ENCODE measurements at regions not wholly inside any gene's neighbourhood (a gene's known extent, or its start where the extent isn't known, plus 50 kb on each side); places are given as distances from the start of the nearest gene placed in this dataset.

DNA sequence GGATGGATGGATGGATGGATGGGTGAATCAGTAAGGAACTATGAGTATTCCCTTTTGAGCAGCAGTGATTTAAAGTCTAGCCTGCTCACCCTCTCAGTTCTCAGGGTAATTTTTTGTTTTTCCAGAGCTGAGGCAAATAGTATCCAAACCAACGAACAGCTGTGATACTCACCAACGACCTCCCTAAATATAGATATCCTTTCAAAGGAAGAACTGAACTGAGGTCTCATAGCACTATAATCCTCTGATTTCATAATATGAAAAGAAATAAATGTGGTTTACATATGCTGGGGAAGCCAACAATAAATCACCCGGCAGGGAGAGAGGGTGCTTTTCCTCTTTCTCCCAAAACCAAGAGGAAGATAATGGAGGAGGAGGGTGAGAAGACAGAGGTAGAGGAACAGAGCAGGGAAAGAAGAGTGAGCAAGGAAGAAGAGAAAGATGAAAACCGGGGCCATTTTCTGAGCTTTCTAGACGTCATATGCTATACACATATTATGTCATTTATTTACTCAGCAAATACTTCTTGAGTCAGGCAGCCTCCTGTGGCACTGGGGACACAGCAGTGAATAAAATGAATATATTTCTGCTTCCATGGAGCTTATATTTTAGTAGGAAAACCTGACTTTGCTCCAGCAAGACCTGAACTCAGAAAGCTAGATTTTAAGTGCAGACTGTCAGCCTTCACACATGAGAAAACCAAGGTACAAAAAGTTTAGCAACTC lies 710.7 kb upstream of the TBX3 start:
- TF ChIP-seq GATA2 (IDR thresholded peaks at IDR 0.05; ENCODE audit: low read depth, low read length) (no peak), GATA3 (IDR thresholded peaks at IDR 0.05; ENCODE audit: low read depth, low read length) (no peak)

- TF ChIP-seq GATA2 (IDR thresholded peaks at IDR 0.05; ENCODE audit: low read depth, low read length): no peak
- no peak for TF ChIP-seq GATA3 (IDR thresholded peaks at IDR 0.05; ENCODE audit: low read depth, low read length)
These were observed 704.2 kb upstream of the TBX3 start for GRCh38 chr12:115388139-115388538.

- TF ChIP-seq GATA2 (IDR thresholded peaks at IDR 0.05; ENCODE audit: low read depth, low read length) (no peak), GATA3 (IDR thresholded peaks at IDR 0.05; ENCODE audit: low read depth, low read length) (no peak)
These were observed 703.5 kb upstream of the TBX3 start for GRCh38 chr12:115387467-115387901.

DNA sequence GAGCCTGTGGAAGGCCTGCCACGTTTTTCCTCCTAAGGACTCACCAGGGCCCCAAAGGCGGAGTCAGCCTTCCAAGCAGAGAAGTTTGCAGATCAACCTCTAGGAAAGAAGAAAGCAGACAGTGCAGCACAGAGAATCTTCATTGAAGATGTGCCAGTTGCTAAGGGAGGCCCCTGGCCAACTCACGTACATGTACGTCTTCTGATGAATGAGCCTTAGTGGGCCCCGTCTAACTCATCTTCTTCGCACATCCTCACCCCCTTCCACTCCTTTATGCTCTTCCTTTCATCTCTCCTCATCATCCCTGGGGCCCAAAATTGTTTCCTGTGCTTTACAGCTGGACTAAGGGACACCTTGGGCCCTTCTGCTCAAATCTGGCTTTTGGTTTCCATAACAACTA lies 703.0 kb upstream of the TBX3 start:
- no peak for TF ChIP-seq GATA3 (IDR thresholded peaks at IDR 0.05; ENCODE audit: low read depth, low read length)
- TF ChIP-seq GATA2 (IDR thresholded peaks at IDR 0.05; ENCODE audit: low read depth, low read length): no peak

DNA sequence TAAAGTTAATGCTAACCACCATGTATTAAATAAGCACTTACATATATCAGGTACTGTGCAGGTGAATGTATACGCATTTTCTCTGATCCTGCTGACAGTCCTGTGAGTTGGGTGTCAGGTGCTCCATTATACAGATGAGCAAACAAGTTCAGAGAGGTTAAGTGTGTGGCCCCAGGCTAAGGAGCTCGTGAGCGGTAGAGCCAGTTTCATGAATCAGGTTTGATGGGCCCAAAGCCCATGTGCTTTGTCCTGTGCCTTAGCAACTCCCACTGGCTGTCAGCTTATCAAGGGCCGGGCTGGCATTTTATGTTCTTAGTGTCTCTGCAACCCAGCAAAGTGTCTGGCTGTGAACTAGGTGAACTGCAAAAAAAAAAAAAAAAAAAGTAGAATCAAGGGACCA lies 701.2 kb upstream of the TBX3 start:
- TF ChIP-seq GATA3 (IDR thresholded peaks at IDR 0.05; ENCODE audit: low read depth, low read length) (no peak), GATA2 (IDR thresholded peaks at IDR 0.05; ENCODE audit: low read depth, low read length) (no peak)

DNA sequence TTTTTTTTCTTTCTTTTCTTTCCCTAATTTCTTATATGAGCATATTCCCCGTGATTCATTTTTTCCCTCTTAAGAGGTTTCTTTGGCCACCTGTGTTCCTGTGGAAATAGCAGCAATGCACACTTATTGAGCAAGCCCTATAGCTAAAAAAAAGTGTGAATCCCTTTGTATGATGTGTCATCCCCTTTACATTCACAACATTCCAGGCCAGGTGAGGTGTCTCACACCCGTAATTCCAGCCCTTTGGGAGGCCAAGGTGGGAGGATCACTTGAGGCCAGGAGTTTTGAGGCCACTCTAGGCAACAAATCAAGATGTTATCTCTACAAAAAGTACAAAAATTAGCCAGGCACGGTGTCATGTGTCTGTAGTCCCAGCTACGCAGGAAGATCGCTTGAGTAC lies 700.4 kb upstream of the TBX3 start:
- no peak for TF ChIP-seq GATA2 (IDR thresholded peaks at IDR 0.05; ENCODE audit: low read depth, low read length)
- TF ChIP-seq GATA3 (IDR thresholded peaks at IDR 0.05; ENCODE audit: low read depth, low read length): no peak

DNA sequence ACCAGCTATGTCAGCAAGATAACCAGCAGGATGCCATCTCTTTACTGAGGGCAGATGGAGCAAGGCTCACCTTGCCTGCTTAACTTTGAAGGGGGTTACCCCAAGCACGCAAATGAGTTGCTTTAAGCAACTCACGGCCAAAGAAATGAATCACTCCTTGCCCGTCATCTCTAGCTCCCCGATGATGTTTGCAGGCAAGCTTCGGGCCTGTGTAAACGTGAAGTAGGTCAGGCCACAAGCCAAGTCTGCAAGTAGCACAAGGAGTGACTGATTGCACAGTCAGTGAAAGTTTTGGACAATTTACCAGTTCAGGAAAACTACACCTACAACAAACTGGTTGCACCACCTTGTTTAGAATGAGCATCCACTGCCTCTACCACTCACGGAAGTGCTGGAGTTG lies 699.7 kb upstream of the TBX3 start:
- TF ChIP-seq GATA2 (IDR thresholded peaks at IDR 0.05; ENCODE audit: low read depth, low read length): no peak
- TF ChIP-seq GATA3 (IDR thresholded peaks at IDR 0.05; ENCODE audit: low read depth, low read length): no peak

DNA sequence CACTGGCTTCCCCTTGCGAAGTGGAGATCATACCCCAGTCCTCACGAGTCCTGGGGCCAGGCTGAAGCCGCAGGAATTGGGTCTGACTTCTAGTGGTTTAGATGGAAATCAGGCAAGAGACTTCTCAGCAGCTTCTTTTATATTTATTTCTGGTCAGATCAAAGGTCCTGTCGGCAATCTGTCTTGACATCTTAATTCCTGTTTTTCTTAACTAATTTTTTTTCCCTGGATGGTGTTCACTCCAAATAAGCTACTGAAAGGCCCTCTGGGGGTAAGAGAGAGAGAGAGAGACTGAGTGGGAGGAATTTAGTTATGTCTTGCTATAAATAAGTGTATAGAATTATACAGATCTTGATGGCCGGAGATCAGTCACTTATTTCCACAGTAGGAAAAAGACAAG lies 698.7 kb upstream of the TBX3 start:
- no peak for TF ChIP-seq GATA2 (IDR thresholded peaks at IDR 0.05; ENCODE audit: low read depth, low read length)
- TF ChIP-seq GATA3 (IDR thresholded peaks at IDR 0.05; ENCODE audit: low read depth, low read length): no peak

- TF ChIP-seq GATA2 (IDR thresholded peaks at IDR 0.05; ENCODE audit: low read depth, low read length) (no peak), GATA3 (IDR thresholded peaks at IDR 0.05; ENCODE audit: low read depth, low read length) (no peak)
These were observed 696.7 kb upstream of the TBX3 start for GRCh38 chr12:115380546-115381120.

DNA sequence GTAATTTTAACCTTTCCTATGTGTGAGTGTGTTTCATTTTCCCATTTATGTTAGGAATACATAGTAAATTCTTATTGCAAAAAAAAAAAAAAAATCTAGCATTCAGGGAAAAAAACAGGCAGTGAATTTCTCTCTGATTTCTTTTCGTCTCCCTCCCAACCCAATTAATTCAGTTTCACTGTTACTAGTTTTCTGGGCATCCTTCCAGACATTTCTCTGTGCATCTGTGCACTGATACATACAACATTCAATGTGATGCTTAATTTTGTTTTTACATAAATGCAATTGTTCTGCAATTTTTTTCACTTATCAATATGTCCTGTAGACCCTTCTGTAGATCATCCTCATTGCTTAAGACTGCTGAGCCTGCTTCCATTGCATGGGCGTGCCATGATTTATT lies 694.3 kb upstream of the TBX3 start:
- TF ChIP-seq GATA2 (IDR thresholded peaks at IDR 0.05; ENCODE audit: low read depth, low read length) (no peak), GATA3 (IDR thresholded peaks at IDR 0.05; ENCODE audit: low read depth, low read length) (no peak)

- TF ChIP-seq GATA3 (IDR thresholded peaks at IDR 0.05; ENCODE audit: low read depth, low read length): no peak
- TF ChIP-seq GATA2 (IDR thresholded peaks at IDR 0.05; ENCODE audit: low read depth, low read length): no peak
These were observed 693.8 kb upstream of the TBX3 start for GRCh38 chr12:115377779-115378178.

GRCh38 chr12:115377230-115377629 lies 693.3 kb upstream of the TBX3 start:
- TF ChIP-seq GATA3 (IDR thresholded peaks at IDR 0.05; ENCODE audit: low read depth, low read length) (no peak), GATA2 (IDR thresholded peaks at IDR 0.05; ENCODE audit: low read depth, low read length) (no peak)

GRCh38 chr12:115375186-115375991 lies 691.4 kb upstream of the TBX3 start:
- TF ChIP-seq GATA3 (IDR thresholded peaks at IDR 0.05; ENCODE audit: low read depth, low read length): no peak
- TF ChIP-seq GATA2 (IDR thresholded peaks at IDR 0.05; ENCODE audit: low read depth, low read length): no peak

- TF ChIP-seq GATA2 (IDR thresholded peaks at IDR 0.05; ENCODE audit: low read depth, low read length) (no peak), GATA3 (IDR thresholded peaks at IDR 0.05; ENCODE audit: low read depth, low read length) (no peak)
These were observed 690.7 kb upstream of the TBX3 start for GRCh38 chr12:115374480-115375185.
